ENCODE measurements at regions not wholly inside any gene's neighbourhood (a gene's known extent, or its start where the extent isn't known, plus 50 kb on each side); places are given as distances from the start of the nearest gene placed in this dataset.
"Not testable (repeated sequence)": the region's sequence is repeated elsewhere in the genome, so short reads cannot be mapped to it uniquely, and the experiment has no call there.

- no peak for DNase-seq (ENCODE audit: low spot score)
Measured at GRCh38 chr2:56515399-56515798, 331.6 kb downstream of the CCDC85A start.

GRCh38 chr2:56519806-56520205 lies 336.0 kb downstream of the CCDC85A start:
- DNase-seq (ENCODE audit: low spot score), result no peak

GRCh38 chr2:56522605-56523089 lies 338.9 kb downstream of the CCDC85A start:
- no peak for DNase-seq (ENCODE audit: low spot score)

- DNase-seq (ENCODE audit: low spot score), result no peak
Measured at GRCh38 chr2:56523816-56524215, 340.0 kb downstream of the CCDC85A start.

DNA sequence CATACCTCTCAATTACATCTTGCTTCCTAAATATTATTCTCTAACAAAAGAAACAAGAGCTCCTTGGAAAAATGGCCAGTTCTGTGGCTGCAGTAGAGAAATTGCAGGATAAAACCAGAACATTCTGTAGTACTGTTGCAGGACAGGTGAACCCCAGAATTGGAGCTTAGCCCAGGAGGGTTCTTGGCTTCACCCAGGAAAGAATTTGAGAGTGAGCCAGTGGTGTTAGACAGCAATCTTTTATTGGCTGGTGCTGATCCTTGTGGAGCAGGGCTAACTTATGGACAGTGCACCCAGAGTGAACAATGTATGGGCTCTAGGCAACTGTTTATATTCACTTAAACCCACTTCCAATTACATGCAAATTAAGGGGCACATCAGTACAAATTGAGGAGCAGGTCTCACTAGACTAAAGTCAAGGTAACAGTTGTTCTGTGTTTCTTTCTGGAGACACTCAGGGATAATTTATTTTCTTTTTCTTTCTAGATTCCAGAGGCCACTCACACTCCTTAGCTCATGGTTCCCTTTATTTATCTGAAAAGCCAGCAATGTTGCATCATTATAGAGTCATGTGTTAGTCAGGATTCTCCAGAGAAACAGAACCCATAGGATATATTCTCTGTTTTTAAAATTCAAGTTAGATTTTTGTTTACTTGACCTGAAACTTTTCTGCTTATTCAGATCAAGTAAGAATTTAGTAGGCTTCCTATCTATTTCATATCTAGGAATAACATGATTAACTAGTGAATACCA lies 348.1 kb downstream of the CCDC85A start:
- no peak for DNase-seq (ENCODE audit: low spot score)

DNA sequence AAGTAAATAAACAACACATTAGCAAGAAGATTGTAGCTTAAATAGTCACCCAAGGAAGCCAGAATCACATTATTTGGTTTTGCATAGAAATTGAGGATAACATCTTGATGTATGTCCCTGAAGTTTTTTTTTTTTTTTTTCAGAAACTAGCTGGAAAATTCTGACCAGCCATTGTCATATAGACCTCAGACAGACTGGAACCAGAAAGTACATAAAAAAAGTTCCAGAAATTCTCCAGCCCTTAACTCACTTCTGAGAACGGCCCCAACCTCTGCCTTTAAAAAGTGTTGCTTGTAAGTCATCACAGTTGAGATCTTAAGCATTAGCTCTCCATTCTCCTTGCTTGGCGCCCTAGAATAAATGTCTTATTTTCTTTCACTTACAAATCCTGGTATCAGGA lies 350.5 kb downstream of the CCDC85A start:
- DNase-seq (ENCODE audit: low spot score), result no peak

GRCh38 chr2:56537756-56538155 lies 354.0 kb downstream of the CCDC85A start:
- no peak for DNase-seq (ENCODE audit: low spot score)

GRCh38 chr2:56539618-56540017 lies 355.8 kb downstream of the CCDC85A start:
- no peak for DNase-seq (ENCODE audit: low spot score)

- no peak for DNase-seq (ENCODE audit: low spot score)
Measured at GRCh38 chr2:56540467-56540866, 356.7 kb downstream of the CCDC85A start.

DNA sequence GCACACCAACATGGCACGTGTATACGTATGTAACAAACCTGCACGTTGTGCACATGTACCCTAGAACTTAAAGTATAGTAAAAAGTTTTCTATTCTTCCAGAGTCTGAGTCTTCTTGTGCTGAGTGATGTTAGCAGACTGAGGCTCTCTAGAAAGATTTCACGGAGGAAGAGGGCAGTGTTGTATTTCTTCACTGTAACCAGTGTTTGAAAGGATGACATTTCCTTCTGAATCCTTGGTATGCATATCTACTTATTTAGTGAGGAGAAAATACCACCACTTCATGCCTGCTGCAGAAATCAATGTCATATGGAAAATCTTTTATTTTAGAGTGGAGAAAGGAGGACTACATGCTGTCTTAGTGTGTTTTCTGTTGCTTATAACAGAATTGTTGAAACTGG lies 357.1 kb downstream of the CCDC85A start:
- no peak for DNase-seq (ENCODE audit: low spot score)

GRCh38 chr2:56542213-56542612 lies 358.4 kb downstream of the CCDC85A start:
- no peak for DNase-seq (ENCODE audit: low spot score)

DNA sequence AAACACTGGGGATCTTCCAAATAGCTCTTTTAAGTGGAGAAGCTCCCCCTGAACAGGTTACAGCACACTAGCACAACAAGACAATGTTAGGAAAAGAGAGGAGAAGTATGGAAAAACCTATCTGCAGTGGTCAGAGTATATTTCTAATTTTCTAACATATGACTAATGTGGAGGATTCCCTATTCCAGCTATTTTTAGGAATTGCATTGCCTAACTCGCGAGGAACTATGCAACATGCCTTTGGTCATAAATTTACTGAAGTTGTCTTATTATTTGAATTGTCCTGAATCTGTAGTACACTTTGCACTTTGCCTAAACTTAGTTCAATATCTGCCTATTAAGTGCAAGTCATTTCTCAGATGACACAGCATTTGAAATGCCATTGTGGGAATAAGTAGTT lies 381.4 kb downstream of the CCDC85A start:
- no peak for DNase-seq (ENCODE audit: low spot score)

DNA sequence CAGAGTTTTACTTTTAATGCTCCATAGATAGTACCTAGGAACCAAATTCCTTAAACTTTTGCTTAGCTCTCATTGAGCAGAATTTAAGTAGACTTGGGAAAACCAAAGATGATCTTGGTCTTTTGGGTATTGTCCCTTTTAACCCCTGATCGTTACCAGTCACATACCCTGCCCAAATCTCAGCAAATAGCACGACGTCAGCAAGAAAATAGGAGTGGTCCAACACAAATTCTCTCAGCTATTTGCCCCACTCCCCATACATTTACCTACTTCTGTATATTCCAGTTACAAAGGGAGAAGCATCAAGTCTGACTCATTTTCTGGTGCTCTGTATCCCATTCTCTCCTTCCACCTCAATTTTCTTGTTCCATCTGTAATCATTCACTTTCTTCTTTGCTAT lies 387.3 kb downstream of the CCDC85A start:
- no peak for DNase-seq (ENCODE audit: low spot score)

DNA sequence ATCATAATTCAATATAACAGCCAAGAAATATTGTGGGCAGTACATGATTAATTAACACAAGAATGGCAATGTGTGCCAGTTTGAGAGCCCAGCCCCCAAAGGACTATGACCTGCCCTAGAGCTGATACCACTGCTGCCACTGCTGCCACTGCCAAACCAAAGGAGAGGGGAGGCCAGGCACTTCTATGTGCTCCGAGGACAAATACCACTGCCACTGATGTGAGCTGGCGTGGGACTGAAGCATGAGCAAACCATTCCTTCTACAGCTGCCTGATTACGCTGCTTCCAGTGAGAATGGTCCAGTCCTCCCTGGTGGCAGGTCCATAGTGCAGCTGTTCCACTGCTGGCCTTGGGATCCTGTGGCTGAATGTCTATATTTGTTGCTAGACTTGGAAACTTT lies 392.2 kb downstream of the CCDC85A start:
- no peak for DNase-seq (ENCODE audit: low spot score)

DNA sequence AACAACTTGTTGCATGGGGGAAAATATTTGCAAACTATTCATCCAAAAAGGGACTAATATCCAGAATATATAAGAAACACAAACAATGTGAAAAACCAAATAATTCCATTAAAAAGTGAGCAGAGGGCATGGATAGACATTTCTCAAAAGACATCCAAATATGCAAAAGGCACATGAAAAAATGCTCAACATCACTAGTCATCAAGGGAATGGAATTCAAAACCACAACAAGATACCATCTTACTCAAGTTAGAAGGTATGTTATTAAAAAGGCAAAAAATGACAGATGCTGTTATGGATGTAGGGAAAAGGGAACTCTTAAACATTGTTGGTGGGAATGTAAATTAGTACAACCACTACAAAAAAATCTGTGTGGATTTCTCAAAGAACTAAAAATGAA lies 396.5 kb downstream of the CCDC85A start:
- no peak for DNase-seq (ENCODE audit: low spot score)

DNA sequence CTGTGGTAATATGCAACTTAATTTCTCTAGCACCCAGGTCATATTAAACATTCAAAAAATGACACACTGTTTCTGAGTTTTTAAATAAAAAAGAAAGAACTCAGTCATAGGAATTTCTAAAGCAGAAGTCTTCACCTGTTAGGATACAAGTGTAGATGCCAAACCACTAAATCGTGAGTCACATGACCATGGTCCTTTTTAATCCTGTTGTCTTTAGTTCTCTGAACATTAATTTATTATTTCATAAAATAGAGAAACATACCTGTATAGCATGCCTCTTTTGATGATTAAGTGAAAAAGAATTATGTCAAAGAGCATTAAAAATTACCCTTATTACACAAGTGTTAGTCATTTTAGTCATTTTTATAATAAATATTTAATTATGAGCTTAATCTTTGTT lies 398.8 kb downstream of the CCDC85A start:
- no peak for DNase-seq (ENCODE audit: low spot score)

GRCh38 chr2:56583796-56584315 lies 400.1 kb downstream of the CCDC85A start:
- DNase-seq (ENCODE audit: low spot score), result no peak

DNA sequence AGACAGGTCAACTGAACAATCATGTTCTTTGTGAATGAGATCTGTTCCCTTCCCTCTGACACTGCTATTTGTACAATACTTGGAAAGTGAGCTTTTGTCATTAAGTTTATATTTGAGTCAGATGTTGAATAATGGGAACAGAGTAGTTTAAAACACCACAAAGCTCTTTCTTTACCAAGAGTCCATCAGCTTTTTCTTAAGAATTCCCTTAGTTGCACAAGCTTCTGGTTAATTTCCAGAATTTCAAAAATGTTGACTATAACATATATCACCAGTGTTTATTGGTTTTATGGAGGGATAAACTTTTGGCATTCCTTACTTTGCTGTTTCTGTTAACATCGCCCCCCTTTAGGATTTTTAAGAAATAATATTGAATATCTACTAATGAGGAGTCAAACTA lies 403.7 kb downstream of the CCDC85A start:
- DNase-seq (ENCODE audit: low spot score), result no peak

GRCh38 chr2:56589194-56589593 lies 405.4 kb downstream of the CCDC85A start:
- no peak for DNase-seq (ENCODE audit: low spot score)

- no peak for DNase-seq (ENCODE audit: low spot score)
Measured at GRCh38 chr2:56589835-56590234, 406.0 kb downstream of the CCDC85A start.

- DNase-seq (ENCODE audit: low spot score), result no peak
Measured at GRCh38 chr2:56590611-56591010, 406.8 kb downstream of the CCDC85A start.

DNA sequence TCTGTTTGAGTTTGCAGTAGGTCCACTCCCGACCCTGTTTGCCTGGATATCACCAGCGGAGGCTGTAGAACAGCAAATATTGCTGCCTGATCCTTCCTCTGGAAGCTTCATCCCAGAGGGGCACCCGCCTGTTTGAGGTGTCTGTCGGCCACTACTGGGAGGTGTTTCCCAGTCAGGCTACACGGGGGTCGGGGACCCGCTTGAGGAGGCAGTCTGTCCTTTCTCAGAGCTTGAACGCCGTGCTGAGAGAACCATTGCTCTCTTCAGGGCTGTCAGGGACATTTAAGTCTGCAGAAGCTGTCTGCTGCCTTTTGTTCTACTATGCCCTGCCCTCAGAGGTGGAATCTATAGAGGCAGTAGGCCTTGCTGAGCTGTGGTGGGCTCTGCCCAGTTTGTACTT lies 422.3 kb downstream of the CCDC85A start:
- not testable (repeated sequence) for DNase-seq (ENCODE audit: low spot score)

GRCh38 chr2:56613254-56613653 lies 429.5 kb downstream of the CCDC85A start:
- no peak for DNase-seq (ENCODE audit: low spot score)

GRCh38 chr2:56613920-56614319 lies 430.1 kb downstream of the CCDC85A start:
- DNase-seq (ENCODE audit: low spot score), result no peak

All from HuH-7.5 (cell line).